Midbrain (tissue), 1 donor: ENCODE measurements at regions not wholly inside any gene's neighbourhood (a gene's known extent, or its start where the extent isn't known, plus 50 kb on each side); places are given as distances from the start of the nearest gene placed in this dataset.

Source experiments
- DNase-seq: peaks from one replicate; lab custom pipeline; 2025; lab: John Stamatoyannopoulos, UW

- no peak for DNase-seq
Measured at GRCh38 chr4:15226203-15226602, 201.6 kb upstream of the C1QTNF7 start.

GRCh38 chr4:15231265-15232091 is 196.4 kb upstream of the C1QTNF7 start:
- DNase-seq: peak; percentile 80

- DNase-seq: peak; percentile 17
Measured at GRCh38 chr4:15232366-15233263, 195.2 kb upstream of the C1QTNF7 start.

GRCh38 chr4:15233264-15233597 is 194.6 kb upstream of the C1QTNF7 start:
- no peak for DNase-seq

GRCh38 chr4:15233626-15234025 is 194.2 kb upstream of the C1QTNF7 start:
- no peak for DNase-seq

GRCh38 chr4:15234116-15234855 is 193.5 kb upstream of the C1QTNF7 start:
- no peak for DNase-seq

- DNase-seq: no peak
Measured at GRCh38 chr4:15234856-15235126, 193.0 kb upstream of the C1QTNF7 start.

GRCh38 chr4:15235135-15235534 is 192.7 kb upstream of the C1QTNF7 start:
- DNase-seq: no peak

GRCh38 chr4:15237648-15238230 is 190.1 kb upstream of the C1QTNF7 start:
- no peak for DNase-seq

- peak; percentile 18 for DNase-seq
Measured at GRCh38 chr4:15238720-15239119, 189.1 kb upstream of the C1QTNF7 start.

- no peak for DNase-seq
Measured at GRCh38 chr4:15239866-15240265, 188.0 kb upstream of the C1QTNF7 start.

GRCh38 chr4:15240764-15241163 is 187.1 kb upstream of the C1QTNF7 start:
- DNase-seq: no peak

GRCh38 chr4:15242021-15242420 is 185.8 kb upstream of the C1QTNF7 start:
- no peak for DNase-seq

- no peak for DNase-seq
Measured at GRCh38 chr4:15244354-15244753, 183.5 kb upstream of the C1QTNF7 start.

- DNase-seq: no peak
Measured at GRCh38 chr4:15245006-15245530, 182.8 kb upstream of the C1QTNF7 start.

GRCh38 chr4:15250021-15250441 is 177.8 kb upstream of the C1QTNF7 start:
- DNase-seq: no peak

- no peak for DNase-seq
Measured at GRCh38 chr4:15253349-15253748, 174.5 kb upstream of the C1QTNF7 start.

GRCh38 chr4:15254236-15254880 is 173.5 kb upstream of the C1QTNF7 start:
- no peak for DNase-seq

- no peak for DNase-seq
Measured at GRCh38 chr4:15255537-15255936, 172.3 kb upstream of the C1QTNF7 start.

- no peak for DNase-seq
Measured at GRCh38 chr4:15260758-15261157, 167.1 kb upstream of the C1QTNF7 start.

- DNase-seq: no peak
Measured at GRCh38 chr4:15262396-15262795, 165.4 kb upstream of the C1QTNF7 start.
